ENCODE measurements at regions not wholly inside any gene's neighbourhood (a gene's known extent, or its start where the extent isn't known, plus 50 kb on each side); places are given as distances from the start of the nearest gene placed in this dataset.
"Not testable (repeated sequence)": the region's sequence is repeated elsewhere in the genome, so short reads cannot be mapped to it uniquely, and the experiment has no call there.

DNA sequence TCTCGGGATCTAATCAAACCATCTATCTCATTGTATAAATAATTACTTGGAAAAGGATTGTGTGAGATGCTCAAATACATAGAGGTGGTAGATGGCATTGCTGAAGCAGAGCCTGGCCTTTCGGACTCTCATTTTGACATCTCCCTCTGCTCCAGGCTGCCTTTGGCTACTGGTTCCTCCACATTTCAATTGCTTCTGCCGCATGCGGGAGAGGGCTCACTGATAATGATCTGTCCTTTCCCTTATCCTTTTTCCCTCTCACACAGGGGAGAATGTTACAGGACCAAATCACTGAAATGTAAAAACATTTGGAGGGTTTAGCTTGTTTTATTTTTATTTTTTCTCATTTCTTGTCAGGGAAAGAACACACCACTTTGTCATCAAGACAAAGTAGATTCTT is 380.6 kb upstream of the UBE2E3 start:
- Histone ChIP-seq H3K27ac (no peak overlapping the region), H3K4me3 (no peak overlapping the region), H3K36me3 (no peaks in the 10 kb centered on the region), H3K4me1 (no peaks in the 10 kb centered on the region), H3K9me3 (no peaks in the 10 kb centered on the region), H3K27me3 (no peaks in the 10 kb centered on the region)
- WGBS, 2 donors = 84 to 93% methylated on average over 4 of the region's 4 CpGs
- intact Hi-C loops (cut with DNase I) = no loop called here
- no peak for DNase-seq
- TF ChIP-seq, protein P1, sequence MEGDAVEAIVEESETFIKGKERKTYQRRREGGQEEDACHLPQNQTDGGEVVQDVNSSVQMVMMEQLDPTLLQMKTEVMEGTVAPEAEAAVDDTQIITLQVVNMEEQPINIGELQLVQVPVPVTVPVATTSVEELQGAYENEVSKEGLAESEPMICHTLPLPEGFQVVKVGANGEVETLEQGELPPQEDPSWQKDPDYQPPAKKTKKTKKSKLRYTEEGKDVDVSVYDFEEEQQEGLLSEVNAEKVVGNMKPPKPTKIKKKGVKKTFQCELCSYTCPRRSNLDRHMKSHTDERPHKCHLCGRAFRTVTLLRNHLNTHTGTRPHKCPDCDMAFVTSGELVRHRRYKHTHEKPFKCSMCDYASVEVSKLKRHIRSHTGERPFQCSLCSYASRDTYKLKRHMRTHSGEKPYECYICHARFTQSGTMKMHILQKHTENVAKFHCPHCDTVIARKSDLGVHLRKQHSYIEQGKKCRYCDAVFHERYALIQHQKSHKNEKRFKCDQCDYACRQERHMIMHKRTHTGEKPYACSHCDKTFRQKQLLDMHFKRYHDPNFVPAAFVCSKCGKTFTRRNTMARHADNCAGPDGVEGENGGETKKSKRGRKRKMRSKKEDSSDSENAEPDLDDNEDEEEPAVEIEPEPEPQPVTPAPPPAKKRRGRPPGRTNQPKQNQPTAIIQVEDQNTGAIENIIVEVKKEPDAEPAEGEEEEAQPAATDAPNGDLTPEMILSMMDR (IDR thresholded peaks at IDR 0.05) = no peak
- TF ChIP-seq POLR2A (IDR thresholded peaks at IDR 0.05) = no peak

DNA sequence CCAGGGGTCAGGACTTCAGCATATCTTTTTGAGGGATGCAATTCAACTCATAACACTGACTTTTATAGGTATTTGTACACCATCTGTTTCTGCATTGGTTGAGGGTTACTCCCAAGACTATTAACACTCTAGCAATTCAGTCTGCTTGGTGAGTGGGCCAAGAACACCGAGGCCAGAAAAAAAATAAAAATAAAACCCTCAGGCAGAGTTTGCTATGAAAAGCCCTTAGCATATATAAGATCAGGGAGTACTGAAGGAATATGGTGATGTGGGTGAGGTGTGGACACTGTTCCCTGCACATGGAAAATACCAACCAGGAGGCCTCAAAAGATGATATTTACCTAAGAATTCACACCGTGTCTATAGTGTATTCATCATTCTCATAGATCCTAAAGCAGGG is 383.2 kb upstream of the UBE2E3 start:
- Histone ChIP-seq H3K27ac (no peak overlapping the region), H3K4me1 (no peaks in the 10 kb centered on the region), H3K4me3 (no peak overlapping the region), H3K27me3 (no peaks in the 10 kb centered on the region), H3K9me3 (no peaks in the 10 kb centered on the region), H3K36me3 (no peaks in the 10 kb centered on the region)
- no peak for TF ChIP-seq POLR2A (IDR thresholded peaks at IDR 0.05)
- TF ChIP-seq, protein P1 (IDR thresholded peaks at IDR 0.05) = no peak
- intact Hi-C loops (cut with DNase I) = no loop called here
- DNase-seq = no peak
- 79 to 81% methylated on average over 2 of the region's 2 CpGs for WGBS, 2 donors

DNA sequence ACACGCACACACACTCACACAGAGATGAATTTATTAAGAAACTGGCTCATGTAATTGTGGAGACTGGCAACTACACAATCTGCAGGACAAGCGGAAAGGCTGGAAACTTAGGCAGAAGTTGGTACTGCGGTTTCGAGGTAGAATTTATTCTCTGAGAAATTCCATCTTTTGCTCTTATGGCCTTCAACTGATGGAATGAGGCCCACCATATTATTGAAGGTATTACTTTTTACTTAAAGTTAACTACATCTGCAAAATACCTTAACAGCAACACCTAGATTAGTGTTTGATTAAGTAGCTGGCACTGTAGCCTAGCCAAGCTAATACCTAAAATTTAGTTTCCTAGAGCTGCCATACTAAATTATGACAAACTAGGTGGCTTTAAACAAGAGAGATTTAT is 384.0 kb upstream of the UBE2E3 start:
- Histone ChIP-seq H3K27ac (no peak overlapping the region), H3K27me3 (no peaks in the 10 kb centered on the region), H3K4me1 (no peaks in the 10 kb centered on the region), H3K36me3 (no peaks in the 10 kb centered on the region), H3K4me3 (no peak overlapping the region), H3K9me3 (no peaks in the 10 kb centered on the region)
- no peak for DNase-seq
- TF ChIP-seq, protein P1 (IDR thresholded peaks at IDR 0.05) = no peak
- no peak for TF ChIP-seq POLR2A (IDR thresholded peaks at IDR 0.05)
- intact Hi-C loops (cut with DNase I) = no loop called here
- WGBS, 2 donors = 85 to 96% methylated on average over 4 of the region's 4 CpGs

GRCh38 chr2:180591947-180592346 is 388.5 kb upstream of the UBE2E3 start:
- no peak for DNase-seq
- Histone ChIP-seq H3K4me1 (no peaks in the 10 kb centered on the region), H3K27ac (no peak overlapping the region), H3K9me3 (no peaks in the 10 kb centered on the region), H3K36me3 (no peaks in the 10 kb centered on the region), H3K27me3 (no peaks in the 10 kb centered on the region), H3K4me3 (no peak overlapping the region)
- WGBS, 2 donors = 83 to 96% methylated on average over 1 of the region's 1 CpG
- intact Hi-C loops (cut with DNase I) = no loop called here
- TF ChIP-seq, protein P1 (IDR thresholded peaks at IDR 0.05) = no peak
- no peak for TF ChIP-seq POLR2A (IDR thresholded peaks at IDR 0.05)

- H3K36me3 ChIP-seq; H3K27ac ChIP-seq; DNase-seq; H3K9me3 ChIP-seq; H3K4me3 ChIP-seq; H3K4me1 ChIP-seq; intact Hi-C loops (cut with DNase I); H3K27me3 ChIP-seq: not testable (repeated sequence)
- WGBS, 2 donors = 71 to 80% methylated on average over 5 to 7 of the region's 11 CpGs
These were observed 389.2 kb upstream of the UBE2E3 start for GRCh38 chr2:180591093-180591781.
